ENCODE measurements at regions not wholly inside any gene's neighbourhood (a gene's known extent, or its start where the extent isn't known, plus 50 kb on each side); places are given as distances from the start of the nearest gene placed in this dataset.

GRCh38 chr10:56880606-56881005 is 519.5 kb upstream of the ZWINT start:
- Histone ChIP-seq H3K4me2 (no peak overlapping the region), H3K27ac (ENCODE audit: low read depth in 2 of 2, low read length in 1 of 2) (no peak overlapping the region), H3K4me1 (ENCODE audit: control insufficient read depth in 1 of 2, insufficient read depth in 2 of 2, low read depth in 1 of 2, low read length in 1 of 2) (no peaks in the 10 kb centered on the region; a peak in 1 of 4 replicates), H3K9ac (no peak overlapping the region), H3K4me3 (ENCODE audit: low read depth in 2 of 2, low read length in 1 of 2) (no peak overlapping the region), H3K79me2 (ENCODE audit: insufficient read depth) (no peaks in the 10 kb centered on the region), H3K9me3 (no peaks in the 10 kb centered on the region), H3F3A (replicated peaks; ENCODE audit: insufficient read depth) (no peaks in the 10 kb centered on the region), H3K9me2 (no peaks in the 10 kb centered on the region), H4K20me1 (ENCODE audit: insufficient read depth) (no peaks in the 10 kb centered on the region), H2AFZ (ENCODE audit: low read depth) (no peak overlapping the region), H3K36me3 (replicated peaks in 1 of 2; ENCODE audit: control insufficient read depth in 1 of 2, insufficient read depth in 2 of 2, low read length in 1 of 2) (no peaks in the 10 kb centered on the region), H3K27me3 (ENCODE audit: insufficient read depth) (no peaks in the 10 kb centered on the region)
- POLR2A ChIA-PET: no interaction called here
- no peak for DNase-seq
- 18% methylated on average over 4 of the region's 4 CpGs for WGBS (ENCODE audit: low lambda C conversion rate)
- CTCF ChIA-PET: no interaction called here
- TF ChIP-seq FOSL2 (IDR thresholded peaks at IDR 0.05; ENCODE audit: borderline replicate concordance, low read depth) (no peak), MAX (IDR thresholded peaks at IDR 0.05; ENCODE audit: low read depth) (no peak), NFIC (IDR thresholded peaks at IDR 0.05; ENCODE audit: borderline replicate concordance) (no peak)

GRCh38 chr10:56874950-56875349 is 513.9 kb upstream of the ZWINT start:
- CTCF ChIA-PET: interaction anchor here (0.6 kb wide), 1 partner anchor 194 kb away, joined by 3 read pairs; no protein-coding TSS in a partner anchor
- Histone ChIP-seq H3K9me2 (no peaks in the 10 kb centered on the region), H3K27me3 (ENCODE audit: insufficient read depth) (no peaks in the 10 kb centered on the region), H3K27ac (ENCODE audit: low read depth in 2 of 2, low read length in 1 of 2) (no peak overlapping the region), H2AFZ (ENCODE audit: low read depth) (no peak overlapping the region), H3K36me3 (replicated peaks in 1 of 2; ENCODE audit: control insufficient read depth in 1 of 2, insufficient read depth in 2 of 2, low read length in 1 of 2) (no peaks in the 10 kb centered on the region), H4K20me1 (ENCODE audit: insufficient read depth) (no peaks in the 10 kb centered on the region), H3K9me3 (no peaks in the 10 kb centered on the region), H3K79me2 (ENCODE audit: insufficient read depth) (no peaks in the 10 kb centered on the region), H3K4me3 (ENCODE audit: low read depth in 2 of 2, low read length in 1 of 2) (no peak overlapping the region), H3K4me1 (ENCODE audit: control insufficient read depth in 1 of 2, insufficient read depth in 2 of 2, low read depth in 1 of 2, low read length in 1 of 2) (no peaks in the 10 kb centered on the region), H3K4me2 (no peak overlapping the region), H3F3A (replicated peaks; ENCODE audit: insufficient read depth) (no peaks in the 10 kb centered on the region), H3K9ac (no peak overlapping the region)
- DNase-seq: no peak
- WGBS (ENCODE audit: low lambda C conversion rate): 0% methylated on average over 1 of the region's 1 CpG
- no peak for TF ChIP-seq NFIC (IDR thresholded peaks at IDR 0.05; ENCODE audit: borderline replicate concordance)
- TF ChIP-seq FOXM1 (IDR thresholded peaks at IDR 0.05; ENCODE audit: low read depth): no peak
- TF ChIP-seq NRF1 (IDR thresholded peaks at IDR 0.05; ENCODE audit: low read depth, low read length): no peak
- TF ChIP-seq FOSL2 (IDR thresholded peaks at IDR 0.05; ENCODE audit: borderline replicate concordance, low read depth): no peak
- TF ChIP-seq ELF1 (IDR thresholded peaks at IDR 0.05): no peak
- TF ChIP-seq CTCF (IDR thresholded peaks at IDR 0.05): no peak
- TF ChIP-seq YY1 (IDR thresholded peaks at IDR 0.05; ENCODE audit: low read depth): no peak
- TF ChIP-seq GATA2 (CRISPR knock-in tag; IDR thresholded peaks at IDR 0.05): no peak
- TF ChIP-seq EZH2phosphoT487 (IDR thresholded peaks at IDR 0.05; ENCODE audit: borderline replicate concordance, low read depth): no peak
- no peak for TF ChIP-seq REST (IDR thresholded peaks at IDR 0.05; ENCODE audit: low read depth, low read length)
- TF ChIP-seq TEAD4 (IDR thresholded peaks at IDR 0.05; ENCODE audit: borderline replicate concordance, insufficient read depth): no peak
- TF ChIP-seq TAF1 (IDR thresholded peaks at IDR 0.05; ENCODE audit: borderline replicate concordance, low read depth, low read length): no peak
- no peak for TF ChIP-seq RXRA (IDR thresholded peaks at IDR 0.05; ENCODE audit: borderline replicate concordance, low read depth)
- TF ChIP-seq SIN3A (IDR thresholded peaks at IDR 0.05; ENCODE audit: borderline replicate concordance, low read depth, low read length): no peak
- no peak for TF ChIP-seq RAD21 (IDR thresholded peaks at IDR 0.05; ENCODE audit: low read length)
- TF ChIP-seq RFX5 (IDR thresholded peaks at IDR 0.05; ENCODE audit: low read length): no peak
- no peak for TF ChIP-seq GABPA (IDR thresholded peaks at IDR 0.05; ENCODE audit: low read depth)
- TF ChIP-seq MAX (IDR thresholded peaks at IDR 0.05; ENCODE audit: low read depth): no peak
- no peak for TF ChIP-seq JUND (IDR thresholded peaks at IDR 0.05)
- no peak for TF ChIP-seq USF1 (IDR thresholded peaks at IDR 0.05; ENCODE audit: borderline replicate concordance, low read depth)
- POLR2A ChIA-PET: no interaction called here
